K562 (cell line): ENCODE measurements at regions not wholly inside any gene's neighbourhood (a gene's known extent, or its start where the extent isn't known, plus 50 kb on each side); places are given as distances from the start of the nearest gene placed in this dataset.

ENCODE experiments used
- ARID4B ChIP-seq: sonication (generic); formaldehyde crosslinking; IDR thresholded peaks from 2 replicates; pipeline ENCODE4 v1.8.0; 2022; ENCODE audit warnings: mild to moderate bottlenecking, missing genetic modification reagents
- CEBPB ChIP-seq: fragments of 450-650 bp; IDR thresholded peaks from 2 replicates; pipeline ENCODE4 v1.6.1; 2016; ENCODE audit warnings: missing genetic modification characterization, missing compliant biosample characterization
- CEBPG ChIP-seq, 3 experiments: fragments of 200-800 bp in 1 of 3; sonication (Bioruptor generic) in 1 of 3; sonication (generic) in 1 of 3; formaldehyde crosslinking in 1 of 3; IDR thresholded peaks in 2 of 3; conservative IDR thresholded peaks in 1 of 3; 2 replicates each; pipeline versions ENCODE4 v1.6.1 to v1.8.0; 2016 to 2022; ENCODE audit warnings: missing compliant biosample characterization in 2 of 3, missing genetic modification characterization in 2 of 3, mild to moderate bottlenecking in 1 of 3, missing genetic modification reagents in 1 of 3
- CHAMP1 ChIP-seq: fragments of 450-650 bp; IDR thresholded peaks from 2 replicates; pipeline ENCODE4 v1.6.1; 2016; ENCODE audit warnings: mild to moderate bottlenecking
- CXXC5 ChIP-seq: fragments of 250-450 bp; sonication (Bioruptor Pico); IDR thresholded peaks from 2 replicates; pipeline ENCODE4 v1.8.0; 2022; ENCODE audit warnings: inconsistent platforms, mild to moderate bottlenecking, moderate library complexity
- FOXJ3 ChIP-seq: sonication (generic); formaldehyde crosslinking; IDR thresholded peaks from 2 replicates; pipeline ENCODE4 v1.4.0; 2020; ENCODE audit warnings: mild to moderate bottlenecking, missing genetic modification reagents
- GMEB1 ChIP-seq: fragments of 250-450 bp; sonication (Bioruptor Pico); IDR thresholded peaks from 2 replicates; pipeline ENCODE4 v1.4.0; 2020; ENCODE audit warnings: mild to moderate bottlenecking
- HDAC1 ChIP-seq, 2 experiments: fragments of 450-650 bp; IDR thresholded peaks; 2 replicates each; pipeline ENCODE4 v1.6.1; 2016 to 2017; ENCODE audit warnings: inconsistent platforms in 1 of 2, mild to moderate bottlenecking in 1 of 2, moderate library complexity in 1 of 2
- KAT8 ChIP-seq: fragments of 450-650 bp; IDR thresholded peaks from 2 replicates; pipeline ENCODE4 v1.6.1; 2016; ENCODE audit warnings: low read depth, mild to moderate bottlenecking
- MAFG ChIP-seq: fragments of 450-650 bp; conservative IDR thresholded peaks from 2 replicates; pipeline ENCODE4 v1.6.1; 2016; ENCODE audit warnings: missing genetic modification characterization, missing compliant biosample characterization
- MXI1 ChIP-seq: IDR thresholded peaks from 2 replicates; pipeline ENCODE4 v1.6.1; 2011; ENCODE audit warnings: low read depth, mild to moderate bottlenecking, improper control_type of control experiment, low read length
- OTX1 ChIP-seq: fragments of 450-650 bp; formaldehyde crosslinking; IDR thresholded peaks from 2 replicates; pipeline ENCODE4 v1.4.0; 2022; ENCODE audit warnings: mild to moderate bottlenecking
- POLR2B ChIP-seq: fragments of 450-650 bp; IDR thresholded peaks from 2 replicates; pipeline ENCODE4 v1.6.1; 2018; ENCODE audit warnings: low read depth; ENCODE audit not compliant: partially characterized antibody
- SMAD1 ChIP-seq: fragments of 150-350 bp; IDR thresholded peaks from 2 replicates; pipeline ENCODE4 v1.6.1; 2014; ENCODE audit warnings: low read length, low read depth; ENCODE audit not compliant: partially characterized antibody
- WHSC1 ChIP-seq: IDR thresholded peaks from one replicate; pipeline ENCODE4 v1.6.1; 2012; ENCODE audit warnings: low read length, control low read depth, inconsistent platforms
- XRCC5 ChIP-seq: fragments of 200-400 bp; formaldehyde crosslinking; IDR thresholded peaks from 2 replicates; pipeline ENCODE4 v1.6.1; 2017; ENCODE audit warnings: low read depth, mild to moderate bottlenecking, low read length
- ZC3H8 ChIP-seq: fragments of 450-650 bp; IDR thresholded peaks from 2 replicates; pipeline ENCODE4 v1.6.1; 2017
- ZNF212 ChIP-seq: fragments of 450-650 bp; formaldehyde crosslinking; IDR thresholded peaks from 2 replicates; pipeline ENCODE4 v1.4.0; 2020; ENCODE audit warnings: mild to moderate bottlenecking
- ZNF766 ChIP-seq: fragments of 200-800 bp; sonication (Bioruptor generic); conservative IDR thresholded peaks from 2 replicates; pipeline ENCODE4 v1.6.1; 2016; ENCODE audit warnings: missing genetic modification characterization, missing compliant biosample characterization
- ZSCAN29 ChIP-seq: fragments of 450-650 bp; IDR thresholded peaks from 2 replicates; pipeline ENCODE4 v1.6.1; 2017

- peak; percentile 29; the same call in 1 of the 2 replicates for TF ChIP-seq CHAMP1
- TF ChIP-seq OTX1 (CRISPR knock-in tag): 0 out of 2 replicates have a peak, but pooled peaks have one; percentile 7
- peak in 1 of 2 experiments; percentile 93; a peak in 2 of 4 replicates for TF ChIP-seq HDAC1 (IDR thresholded peaks at IDR 0.05)
- TF ChIP-seq CEBPB (tag): no peak
- no peak for TF ChIP-seq KAT8
- TF ChIP-seq ZC3H8: peak; percentile 64; the same call in 1 of the 2 replicates
- no peak for TF ChIP-seq SMAD1
- TF ChIP-seq ZSCAN29: peak; percentile 91
- TF ChIP-seq FOXJ3 (CRISPR knock-in tag): no peak
- TF ChIP-seq MXI1: no peak
- TF ChIP-seq WHSC1: no peak
- TF ChIP-seq CEBPG (CRISPR knock-in tag; IDR thresholded peaks at IDR 0.05): no peak
- TF ChIP-seq CEBPG (tag; conservative IDR thresholded peaks at IDR 0.05 in 1 of 2, IDR thresholded peaks at IDR 0.05 in 1 of 2): no peak
- TF ChIP-seq POLR2B: peak; percentile 77
- no peak for TF ChIP-seq MAFG (tag)
- TF ChIP-seq XRCC5: peak; percentile 97
- TF ChIP-seq CXXC5 (CRISPR knock-in tag): peak; percentile 82
- TF ChIP-seq GMEB1 (CRISPR knock-in tag): no peak
- TF ChIP-seq ARID4B: peak; percentile 93
- TF ChIP-seq ZNF212 (CRISPR knock-in tag): no peak
- no peak; the same call in 1 of the 2 replicates for TF ChIP-seq ZNF766 (CRISPR knock-in tag)
Measured at GRCh38 chr6:28838634-28839442, 84.9 kb downstream of the TRIM27 start (continued).
